ENCODE measurements at regions not wholly inside any gene's neighbourhood (a gene's known extent, or its start where the extent isn't known, plus 50 kb on each side); places are given as distances from the start of the nearest gene placed in this dataset.
"Not testable (repeated sequence)": the region's sequence is repeated elsewhere in the genome, so short reads cannot be mapped to it uniquely, and the experiment has no call there.

DNA sequence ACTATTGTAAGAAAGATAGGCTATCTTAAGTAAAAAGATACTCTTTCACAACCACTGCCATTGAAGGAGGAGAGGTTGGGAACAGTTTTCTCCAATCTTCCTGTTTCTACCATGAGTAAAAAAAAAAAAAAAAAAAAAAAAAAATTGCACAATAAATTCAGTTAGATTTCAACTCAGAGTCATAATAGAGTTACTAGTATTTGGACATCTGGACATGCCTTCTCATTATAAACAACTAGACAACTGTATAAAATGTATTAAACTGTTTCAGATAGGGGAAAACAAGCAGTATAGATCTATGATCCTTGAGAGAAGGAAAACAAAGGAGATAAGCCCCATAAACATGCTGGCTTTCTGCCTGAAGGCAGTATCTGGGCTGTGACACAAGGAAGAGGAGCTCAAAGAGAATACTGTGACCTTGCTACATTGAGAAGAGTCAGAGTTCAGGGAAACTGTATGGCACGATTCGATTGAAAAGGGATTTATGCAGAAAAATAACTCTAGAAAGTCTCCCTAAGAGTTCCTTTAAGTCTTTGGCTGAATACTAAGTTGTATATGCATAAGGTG is 249.2 kb upstream of the POU5F2 start:
- TF ChIP-seq, protein P1, sequence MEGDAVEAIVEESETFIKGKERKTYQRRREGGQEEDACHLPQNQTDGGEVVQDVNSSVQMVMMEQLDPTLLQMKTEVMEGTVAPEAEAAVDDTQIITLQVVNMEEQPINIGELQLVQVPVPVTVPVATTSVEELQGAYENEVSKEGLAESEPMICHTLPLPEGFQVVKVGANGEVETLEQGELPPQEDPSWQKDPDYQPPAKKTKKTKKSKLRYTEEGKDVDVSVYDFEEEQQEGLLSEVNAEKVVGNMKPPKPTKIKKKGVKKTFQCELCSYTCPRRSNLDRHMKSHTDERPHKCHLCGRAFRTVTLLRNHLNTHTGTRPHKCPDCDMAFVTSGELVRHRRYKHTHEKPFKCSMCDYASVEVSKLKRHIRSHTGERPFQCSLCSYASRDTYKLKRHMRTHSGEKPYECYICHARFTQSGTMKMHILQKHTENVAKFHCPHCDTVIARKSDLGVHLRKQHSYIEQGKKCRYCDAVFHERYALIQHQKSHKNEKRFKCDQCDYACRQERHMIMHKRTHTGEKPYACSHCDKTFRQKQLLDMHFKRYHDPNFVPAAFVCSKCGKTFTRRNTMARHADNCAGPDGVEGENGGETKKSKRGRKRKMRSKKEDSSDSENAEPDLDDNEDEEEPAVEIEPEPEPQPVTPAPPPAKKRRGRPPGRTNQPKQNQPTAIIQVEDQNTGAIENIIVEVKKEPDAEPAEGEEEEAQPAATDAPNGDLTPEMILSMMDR (conservative IDR thresholded peaks at IDR 0.05; ENCODE audit: control insufficient read depth, insufficient read depth, low read depth, low read length): no peak
- DNase-seq (ENCODE audit: low read depth): peak; percentile 9

DNA sequence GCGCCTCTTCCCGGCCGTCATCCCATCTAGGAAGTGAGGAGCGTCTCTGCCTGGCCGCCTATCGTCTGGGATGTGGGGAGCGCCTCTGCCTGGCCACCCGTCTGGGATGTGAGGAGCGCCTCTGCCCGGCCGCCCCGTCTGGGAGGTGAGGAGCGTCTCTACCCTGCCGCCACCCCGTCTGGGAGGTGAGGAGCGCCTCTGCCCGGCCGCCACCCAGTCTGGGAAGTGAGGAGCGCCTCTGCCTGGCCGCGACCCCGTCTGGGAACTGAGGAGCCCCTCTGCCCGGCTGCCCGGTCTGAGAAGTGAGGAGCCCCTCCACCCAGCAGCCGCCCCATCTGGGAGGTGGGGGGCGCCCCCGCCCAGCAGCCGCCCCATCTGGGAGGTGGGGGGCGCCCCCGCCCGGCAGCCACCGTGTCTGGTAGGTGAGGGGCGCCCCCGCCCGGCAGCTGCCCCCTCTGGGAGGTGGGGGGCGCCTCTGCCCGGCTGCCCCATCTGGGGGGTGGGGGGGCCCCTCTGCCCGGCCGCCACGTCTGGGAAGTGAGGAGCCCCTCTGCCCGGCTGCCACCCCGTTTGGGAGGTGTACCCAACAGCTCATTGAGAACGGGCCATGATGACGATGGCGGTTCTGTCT is 244.7 kb upstream of the POU5F2 start:
- not testable (repeated sequence) for DNase-seq (ENCODE audit: low read depth); H3K4me3 ChIP-seq (ENCODE audit: control insufficient read depth, low read depth, low read length)

More for the DNA sequence above, 249.2 kb upstream of the POU5F2 start:
- no peak overlapping the region for H3K4me3 ChIP-seq (ENCODE audit: control insufficient read depth, low read depth, low read length)

DNA sequence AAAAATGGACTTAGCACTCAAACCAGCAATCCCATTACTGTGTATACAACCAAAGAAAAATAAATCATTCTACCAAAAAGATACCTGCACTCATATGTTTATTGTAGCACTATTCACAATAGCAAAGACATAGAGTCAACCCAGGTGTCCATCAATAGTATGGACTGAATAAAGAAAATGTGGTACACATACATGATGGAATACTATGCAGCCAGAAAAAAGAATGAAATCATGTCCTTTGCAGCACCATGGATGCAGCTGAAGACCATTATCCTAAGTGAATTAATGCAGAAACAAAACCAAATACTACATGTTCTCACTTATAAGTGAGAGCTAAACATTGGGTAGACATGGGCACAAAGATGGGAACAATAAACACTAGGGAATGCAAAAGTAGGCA is 236.8 kb upstream of the POU5F2 start:
- no peak overlapping the region for H3K4me3 ChIP-seq (ENCODE audit: control insufficient read depth, low read depth, low read length)
- no peak for DNase-seq (ENCODE audit: low read depth)
- TF ChIP-seq, protein P1 (conservative IDR thresholded peaks at IDR 0.05; ENCODE audit: control insufficient read depth, insufficient read depth, low read depth, low read length): no peak

DNA sequence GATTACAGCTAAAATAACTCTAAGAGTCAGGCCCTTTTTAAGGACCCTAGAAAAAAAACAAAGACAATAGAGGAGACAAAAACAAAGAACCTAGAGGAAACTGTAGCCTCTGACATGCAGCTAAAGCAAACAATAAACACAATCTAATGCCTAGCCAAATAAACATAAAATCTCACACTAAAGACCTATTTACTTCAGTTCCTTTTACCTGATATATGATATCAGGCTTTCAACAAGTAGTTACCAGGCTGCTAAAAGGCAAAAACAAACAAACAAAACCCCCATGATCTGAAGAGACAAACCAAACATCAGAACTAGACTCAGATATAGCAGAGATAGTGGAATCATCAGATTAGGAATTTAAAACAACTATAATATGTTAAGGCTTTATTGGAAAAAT is 226.5 kb upstream of the POU5F2 start:
- TF ChIP-seq, protein P1 (conservative IDR thresholded peaks at IDR 0.05; ENCODE audit: control insufficient read depth, insufficient read depth, low read depth, low read length): no peak
- H3K4me3 ChIP-seq (ENCODE audit: control insufficient read depth, low read depth, low read length): no peak overlapping the region
- no peak for DNase-seq (ENCODE audit: low read depth)

DNA sequence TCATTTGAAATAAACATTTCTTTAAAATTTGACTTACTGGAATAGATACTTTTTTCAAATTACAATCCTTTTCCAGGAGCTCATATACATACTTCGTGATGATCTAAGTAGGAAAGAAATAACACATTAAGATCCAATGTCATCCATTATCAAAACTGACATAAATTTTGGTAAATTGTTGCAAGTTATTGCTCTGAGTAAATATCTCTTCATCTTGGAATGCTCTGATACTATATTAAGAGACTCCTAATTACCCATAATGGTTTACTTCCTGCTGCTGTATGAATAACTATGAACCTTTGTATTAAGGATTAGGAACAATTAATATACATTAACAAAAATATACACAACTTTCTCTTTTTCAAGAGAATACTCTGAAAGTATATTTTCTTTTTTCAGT is 223.0 kb upstream of the POU5F2 start:
- no peak for DNase-seq (ENCODE audit: low read depth)
- TF ChIP-seq, protein P1 (conservative IDR thresholded peaks at IDR 0.05; ENCODE audit: control insufficient read depth, insufficient read depth, low read depth, low read length): no peak
- H3K4me3 ChIP-seq (ENCODE audit: control insufficient read depth, low read depth, low read length): no peak overlapping the region

DNA sequence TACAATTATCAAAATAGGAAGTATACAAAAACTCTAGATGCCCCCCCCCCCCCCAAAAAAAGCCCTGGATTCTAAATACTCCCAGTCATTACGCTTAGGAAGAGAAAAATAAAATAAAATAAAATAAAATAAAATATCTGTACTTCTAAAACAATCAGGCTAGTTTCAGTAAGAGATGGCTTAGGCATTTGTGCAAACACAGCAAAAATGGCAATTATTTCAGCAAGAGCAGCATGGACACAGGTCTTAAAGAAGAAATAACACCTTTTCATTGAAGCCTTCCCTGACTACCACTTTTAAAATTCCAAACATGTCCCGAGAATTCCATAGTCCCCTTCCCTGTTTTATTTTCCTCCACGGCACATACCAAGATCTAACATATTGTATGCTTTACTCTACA is 218.6 kb upstream of the POU5F2 start:
- H3K4me3 ChIP-seq (ENCODE audit: control insufficient read depth, low read depth, low read length): no peak overlapping the region
- TF ChIP-seq, protein P1 (conservative IDR thresholded peaks at IDR 0.05; ENCODE audit: control insufficient read depth, insufficient read depth, low read depth, low read length): no peak
- no peak for DNase-seq (ENCODE audit: low read depth)

DNA sequence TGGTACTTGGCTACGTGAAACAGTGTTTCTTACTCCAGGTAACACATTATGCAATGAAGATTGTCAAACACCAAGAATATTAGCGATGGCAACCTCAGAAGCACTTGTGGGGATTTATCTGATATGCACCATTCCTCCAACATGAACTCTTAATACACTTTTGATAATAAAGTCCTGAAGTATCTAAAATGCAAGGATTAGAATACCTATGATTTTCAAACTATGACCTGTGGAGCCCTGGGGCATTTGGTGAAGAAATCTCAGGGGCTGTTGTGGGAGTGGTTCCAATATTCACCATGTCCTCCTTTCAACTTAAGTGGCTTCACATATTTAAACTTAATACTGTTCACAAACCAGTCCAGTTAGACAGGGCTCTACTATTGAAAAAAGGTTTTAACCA is 214.6 kb upstream of the POU5F2 start:
- TF ChIP-seq, protein P1 (conservative IDR thresholded peaks at IDR 0.05; ENCODE audit: control insufficient read depth, insufficient read depth, low read depth, low read length): no peak
- no peak overlapping the region for H3K4me3 ChIP-seq (ENCODE audit: control insufficient read depth, low read depth, low read length)

More for the DNA sequence above, 214.6 kb upstream of the POU5F2 start:
- DNase-seq (ENCODE audit: low read depth): no peak

Measured in fibroblast of mammary gland (primary cell).